ENCODE measurements at regions not wholly inside any gene's neighbourhood (a gene's known extent, or its start where the extent isn't known, plus 50 kb on each side); places are given as distances from the start of the nearest gene placed in this dataset.

- no peak for DNase-seq
These were observed 127.8 kb downstream of the NTMT2 start for GRCh38 chr1:170273291-170274130.

- no peak for DNase-seq
These were observed 128.4 kb downstream of the NTMT2 start for GRCh38 chr1:170274131-170274501.

DNA sequence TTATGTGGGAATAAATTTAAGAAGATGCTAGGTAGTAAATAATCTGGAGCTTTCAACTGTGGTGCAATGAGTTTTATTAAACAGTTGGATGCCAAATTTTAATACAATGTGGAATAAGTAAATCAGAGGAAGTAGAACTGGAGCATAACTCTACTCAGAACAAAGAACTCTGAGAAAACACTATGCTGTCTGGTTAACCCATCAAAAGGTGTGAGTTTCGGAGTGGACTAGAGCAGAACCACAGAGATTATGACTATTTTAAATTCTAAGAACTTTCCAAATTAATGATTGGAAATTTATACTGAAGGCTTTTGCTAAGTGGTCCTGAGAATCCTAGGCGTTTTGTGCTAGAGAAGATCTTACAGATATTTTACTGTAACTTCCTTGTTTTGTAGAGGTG lies 132.2 kb downstream of the NTMT2 start:
- no peak for DNase-seq

DNA sequence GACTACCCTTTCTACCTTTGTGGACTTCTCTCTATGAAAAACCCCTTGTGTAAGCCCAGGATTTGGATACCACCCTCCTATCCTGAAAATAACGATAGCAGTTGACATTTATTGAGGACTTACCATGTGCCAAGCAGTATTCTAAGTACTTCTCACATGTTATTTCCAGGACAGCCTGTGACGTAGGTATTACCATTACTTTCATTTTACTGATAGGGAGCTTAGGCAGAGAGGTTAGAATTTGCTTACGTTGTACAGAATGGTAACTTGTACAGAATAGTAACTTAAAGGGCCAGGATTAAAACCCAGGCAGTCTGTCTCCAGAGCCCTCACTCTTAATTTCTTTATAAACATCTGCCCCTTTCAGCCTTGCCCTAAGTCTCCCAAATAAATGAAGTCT lies 138.3 kb downstream of the NTMT2 start:
- DNase-seq = no peak

GRCh38 chr1:170284512-170284911 lies 138.8 kb downstream of the NTMT2 start:
- DNase-seq = no peak

DNA sequence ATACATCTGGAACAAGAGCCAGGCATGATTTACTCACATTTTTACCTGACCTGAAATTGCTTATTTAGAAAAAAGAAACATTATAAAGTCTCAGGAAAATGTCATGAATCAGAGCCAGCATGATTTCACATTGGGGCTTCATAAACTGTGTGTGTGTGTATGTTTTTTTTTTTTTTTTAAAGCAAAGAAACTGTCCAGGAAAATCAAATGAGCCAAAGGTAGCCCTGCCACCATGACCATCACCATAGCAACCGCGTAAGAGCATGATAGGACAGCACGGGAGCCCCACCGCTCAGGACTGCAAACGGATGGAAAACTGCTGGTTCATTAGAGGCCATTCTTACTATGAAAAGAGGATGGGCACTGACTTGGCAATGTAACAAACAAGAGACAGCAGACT lies 139.2 kb downstream of the NTMT2 start:
- DNase-seq = no peak

DNA sequence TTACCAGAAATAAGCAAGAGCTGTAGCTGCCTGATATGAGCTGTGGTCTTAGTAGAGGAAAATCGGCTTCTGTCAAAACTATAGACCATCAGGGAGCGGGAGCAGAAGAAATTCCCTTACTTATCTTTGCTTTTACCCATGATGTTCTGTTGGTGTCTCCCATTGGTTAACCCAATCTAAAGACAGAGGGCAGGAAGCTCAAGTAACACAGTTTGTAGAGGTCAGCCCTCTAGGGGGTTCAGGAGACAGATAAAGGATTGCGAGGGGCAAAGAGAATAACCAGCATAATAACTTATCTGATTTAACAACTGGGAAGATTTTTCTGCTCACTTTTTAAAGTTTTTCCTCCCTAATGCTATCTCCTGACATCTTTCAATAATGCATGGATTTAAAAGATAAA lies 142.4 kb downstream of the NTMT2 start:
- DNase-seq = no peak

- DNase-seq = no peak
These were observed 144.5 kb downstream of the NTMT2 start for GRCh38 chr1:170290276-170290675.

GRCh38 chr1:170290991-170291390 lies 145.2 kb downstream of the NTMT2 start:
- no peak for DNase-seq

- no peak for DNase-seq
These were observed 145.8 kb downstream of the NTMT2 start for GRCh38 chr1:170291516-170291915.

DNA sequence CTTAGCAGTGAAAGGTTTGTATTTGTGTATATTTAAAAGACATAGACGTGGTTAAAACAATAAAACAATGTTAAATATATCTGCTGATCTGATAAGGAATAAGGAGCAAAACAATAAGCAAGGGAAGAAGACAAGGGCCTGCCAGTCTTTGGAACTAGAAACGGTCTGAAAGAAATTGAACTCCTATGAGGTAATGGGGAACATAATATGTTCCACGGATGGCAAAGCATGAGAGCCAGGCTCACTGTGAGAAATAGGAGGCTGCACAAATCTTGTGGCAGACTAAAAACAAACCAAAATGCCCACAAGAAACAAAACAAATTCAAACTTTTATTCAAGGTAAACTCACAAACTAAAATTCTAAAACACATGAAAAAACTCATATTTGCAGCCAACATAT lies 150.5 kb downstream of the NTMT2 start:
- DNase-seq = no peak

- DNase-seq = no peak
These were observed 150.9 kb downstream of the NTMT2 start for GRCh38 chr1:170296642-170297041.

DNA sequence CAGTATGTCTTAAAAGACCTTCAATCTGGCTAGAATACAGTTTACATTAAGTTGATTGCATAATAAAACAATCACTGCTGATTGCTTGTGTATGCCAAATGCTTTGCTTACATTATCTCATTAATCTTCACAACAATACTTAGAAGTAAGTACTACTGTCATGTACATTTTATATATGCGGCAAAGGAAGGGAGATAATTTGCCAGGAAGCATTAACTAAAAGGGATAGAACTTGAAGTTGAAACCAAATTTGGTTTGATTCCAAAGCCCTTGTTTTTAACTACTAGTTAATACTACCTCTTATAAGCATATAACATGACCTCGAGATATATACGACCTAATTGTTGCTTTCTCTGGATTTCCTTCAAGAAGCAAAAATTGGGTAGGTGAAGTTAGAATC lies 155.8 kb downstream of the NTMT2 start:
- no peak for DNase-seq

DNA sequence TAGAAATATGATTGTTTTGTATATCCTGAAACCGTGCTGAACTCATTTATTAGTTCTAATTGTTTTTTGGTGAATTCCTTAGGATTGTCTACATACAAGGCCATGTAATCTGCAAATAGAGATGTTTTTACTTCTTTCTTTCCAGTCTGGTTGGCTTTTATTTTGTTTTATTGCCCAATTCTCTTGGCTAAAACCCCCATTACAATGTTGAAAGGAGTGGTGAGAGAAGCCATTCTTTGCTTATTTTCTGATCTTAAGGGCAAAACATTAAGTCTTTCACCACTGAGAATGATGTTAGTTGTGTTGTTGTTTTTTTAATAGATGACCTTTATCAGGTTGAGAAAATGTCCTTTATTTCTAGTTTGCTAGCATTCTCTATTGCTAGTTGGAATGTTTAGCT lies 157.3 kb downstream of the NTMT2 start:
- DNase-seq = no peak

DNA sequence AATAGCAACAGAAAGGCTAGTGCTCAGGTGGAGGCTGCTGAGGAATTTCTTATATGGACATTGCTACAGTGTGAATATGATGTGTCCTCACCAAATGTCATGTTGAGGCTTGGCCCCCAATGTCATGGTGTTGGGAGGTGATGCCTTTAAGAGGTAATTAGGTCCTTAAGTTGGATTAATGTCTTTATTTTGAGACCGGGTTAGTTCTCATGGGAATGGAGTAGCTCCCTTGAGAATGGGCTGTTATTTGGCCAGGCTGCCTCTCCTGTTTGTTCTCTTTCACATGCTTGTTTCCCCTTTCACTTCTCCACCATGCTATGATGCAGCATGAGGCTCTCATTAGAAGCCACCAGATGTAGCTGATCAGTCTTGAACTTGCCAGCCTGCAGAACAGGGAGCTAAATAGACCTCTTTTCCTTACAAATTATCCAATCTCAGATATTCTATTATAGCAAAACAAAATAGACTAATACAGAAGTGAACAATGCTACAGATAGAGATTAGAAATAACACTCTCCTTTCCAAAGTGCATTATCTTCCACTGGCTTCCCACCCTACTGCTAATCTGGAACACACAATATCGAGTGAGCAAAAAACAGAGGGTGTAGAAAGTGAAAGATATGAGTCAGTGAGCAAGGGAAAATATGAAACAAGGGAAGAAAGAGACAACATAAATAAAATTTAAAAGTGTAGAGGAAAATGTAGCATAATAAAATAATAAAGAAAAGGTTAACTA lies 160.2 kb downstream of the NTMT2 start:
- DNase-seq = no peak

DNA sequence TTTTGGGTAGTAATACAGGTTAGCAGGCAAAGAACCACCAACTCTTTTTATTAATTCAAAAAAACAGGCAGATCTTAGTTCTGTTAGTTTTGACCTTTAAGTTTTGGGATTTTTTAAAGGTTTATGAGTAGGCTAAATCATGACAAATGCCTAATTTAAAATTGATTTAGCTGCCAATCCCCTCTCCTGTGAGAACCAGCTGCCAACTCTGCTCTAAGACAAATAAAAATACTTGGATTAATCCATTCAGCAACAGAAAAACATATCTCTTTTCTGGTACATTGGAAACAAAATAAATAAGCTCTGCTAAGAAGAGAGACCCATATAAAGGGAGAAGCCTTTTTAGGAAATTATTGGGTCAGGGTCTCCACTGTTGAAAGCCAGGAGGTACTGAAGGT lies 160.8 kb downstream of the NTMT2 start:
- DNase-seq = no peak

- no peak for DNase-seq
These were observed 161.2 kb downstream of the NTMT2 start for GRCh38 chr1:170306948-170307347.

DNA sequence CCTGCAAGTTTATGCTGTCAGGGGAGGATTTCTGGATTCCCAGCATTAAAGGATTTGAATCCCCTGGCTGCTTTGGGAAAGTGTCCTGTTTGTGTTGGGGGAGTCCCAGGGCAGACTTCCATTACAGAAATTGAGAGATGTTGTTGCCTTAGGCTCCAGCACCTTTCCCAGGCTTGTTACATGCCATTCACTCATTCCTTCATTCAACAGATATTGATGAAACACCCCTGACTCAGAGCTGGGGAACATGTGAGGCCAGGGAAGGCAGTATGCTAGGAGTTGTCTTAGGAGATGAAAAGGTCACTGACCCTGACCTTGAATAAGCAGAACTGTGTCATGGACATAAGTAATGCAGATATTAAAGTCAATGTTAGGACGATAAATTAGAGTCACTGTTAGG lies 161.7 kb downstream of the NTMT2 start:
- DNase-seq = no peak

DNA sequence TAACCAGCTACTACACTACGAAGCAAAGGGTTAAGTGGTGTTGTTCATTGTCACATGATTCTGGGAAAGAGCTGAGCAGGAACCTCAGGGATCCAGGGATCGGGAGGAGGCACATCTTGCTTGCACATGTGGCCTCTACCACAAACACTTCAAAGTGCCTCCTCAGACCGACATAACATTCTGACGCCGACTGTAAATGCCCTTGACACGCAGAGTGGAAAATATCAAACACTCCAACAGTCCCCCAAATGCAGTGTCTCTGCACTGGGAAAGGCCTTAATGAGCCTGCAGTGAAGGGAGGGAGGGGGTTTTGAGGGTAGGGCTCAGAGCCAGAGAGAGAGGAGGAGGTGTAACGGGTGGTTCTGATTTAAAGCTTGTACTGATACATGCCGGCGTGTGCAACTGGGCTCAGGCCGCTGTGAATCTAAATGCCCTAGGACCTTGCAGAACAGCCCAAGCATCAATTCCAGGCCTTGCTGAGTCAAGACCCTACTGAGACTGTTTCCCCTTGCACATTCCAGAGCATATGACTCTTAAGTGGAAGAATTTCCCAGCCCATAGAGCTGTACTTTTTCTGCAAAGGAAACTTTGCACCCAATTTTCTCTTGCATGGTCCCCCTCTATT lies 163.7 kb downstream of the NTMT2 start:
- DNase-seq = no peak

DNA sequence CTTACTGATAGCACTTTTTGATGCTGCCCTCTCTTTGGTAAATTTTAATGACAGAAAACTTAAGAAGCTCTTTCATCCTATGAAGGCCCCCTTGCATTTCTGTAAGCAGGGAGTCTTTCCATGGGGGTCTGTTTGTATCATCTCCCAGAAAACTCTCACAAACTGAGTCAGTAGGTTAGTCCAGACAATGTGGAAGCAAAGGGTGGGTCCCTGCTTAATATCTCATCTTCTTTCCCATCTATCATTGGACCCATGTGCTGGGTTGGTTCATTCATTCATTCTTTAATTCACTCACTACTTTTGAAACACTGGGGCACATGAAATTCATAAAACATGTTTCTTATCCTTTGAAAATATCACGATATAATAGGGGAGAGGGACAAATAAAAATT lies 164.3 kb downstream of the NTMT2 start:
- DNase-seq = no peak

- DNase-seq = no peak
These were observed 165.2 kb downstream of the NTMT2 start for GRCh38 chr1:170310951-170311350.

DNA sequence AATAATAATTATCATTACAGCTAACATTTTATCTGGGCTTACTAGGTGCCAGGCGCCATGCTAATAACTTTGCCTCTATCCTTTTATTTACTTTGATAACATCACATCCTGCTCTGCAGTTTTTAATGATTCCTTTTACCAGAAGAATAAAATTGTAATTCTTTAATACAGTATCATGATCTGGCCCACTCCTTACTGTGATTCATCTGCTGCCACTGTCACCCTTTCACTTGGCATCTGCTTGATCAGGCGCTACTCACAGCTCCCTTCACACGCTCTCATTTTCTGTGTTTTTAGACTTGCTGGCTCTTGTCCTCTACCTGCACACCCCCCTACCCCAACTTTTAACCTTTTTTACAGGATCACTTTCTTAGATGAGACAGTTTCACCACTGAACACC lies 167.5 kb downstream of the NTMT2 start:
- no peak for DNase-seq

GRCh38 chr1:170316270-170316669 lies 170.5 kb downstream of the NTMT2 start:
- DNase-seq = no peak

DNA sequence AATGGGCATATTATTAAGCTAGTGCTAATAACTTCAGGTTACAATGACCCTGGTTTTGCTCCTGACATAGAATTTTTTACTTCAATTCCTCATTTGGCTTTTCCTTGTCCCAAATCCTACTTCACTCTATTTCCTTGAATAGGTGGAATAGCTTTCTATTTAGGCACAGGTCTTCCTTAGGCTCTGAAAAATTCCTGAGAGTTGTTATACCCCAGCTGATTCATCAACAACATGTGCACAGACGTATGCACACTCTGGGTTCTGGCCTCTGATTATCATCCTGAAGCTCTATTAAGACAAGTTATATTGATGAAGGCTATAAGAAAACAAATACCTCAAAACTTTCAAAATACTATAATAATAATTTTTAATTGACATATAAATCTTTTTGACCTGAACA lies 172.4 kb downstream of the NTMT2 start:
- DNase-seq = no peak

Data from hematopoietic multipotent progenitor cell treated with erythropoietin and hydrocortisone succinate and interleukin-3 and kit ligand, for 8 days (in vitro differentiated cells).